ENCODE measurements at regions not wholly inside any gene's neighbourhood (a gene's known extent, or its start where the extent isn't known, plus 50 kb on each side); places are given as distances from the start of the nearest gene placed in this dataset.

DNA sequence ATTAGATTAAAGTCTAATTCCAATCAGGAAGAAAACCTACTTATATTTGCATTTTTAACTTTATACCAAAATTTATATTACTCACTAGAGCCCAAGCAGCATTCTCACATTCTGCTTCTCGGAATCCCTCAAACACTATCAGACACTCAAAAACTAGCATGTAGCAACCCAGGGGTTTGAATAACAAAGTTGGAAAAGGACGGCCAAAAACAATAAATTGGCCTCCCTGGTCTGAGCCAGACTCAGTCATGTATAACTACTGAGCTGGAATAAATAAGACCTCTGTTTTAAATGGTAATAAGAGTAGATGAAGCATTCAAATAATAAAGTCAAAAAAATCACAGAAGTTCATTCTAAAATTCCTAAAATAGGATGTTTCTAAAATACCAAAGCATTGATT, 290.9 kb downstream of the IRS1 start:
- TF ChIP-seq CTCF (IDR thresholded peaks at IDR 0.05) (no peak), POLR2A (IDR thresholded peaks at IDR 0.05) (no peak), POLR2AphosphoS5 (IDR thresholded peaks at IDR 0.05) (no peak), EP300 (IDR thresholded peaks at IDR 0.05) (no peak)
